Smooth muscle cell (in vitro differentiated cells): ENCODE measurements at regions not wholly inside any gene's neighbourhood (a gene's known extent, or its start where the extent isn't known, plus 50 kb on each side); places are given as distances from the start of the nearest gene placed in this dataset.

Experiments used
- DNase-seq: peaks from one replicate; lab custom pipeline; 2025; ENCODE audit not compliant: unreplicated experiment; lab: John Stamatoyannopoulos, UW
- H2AFZ ChIP-seq: fragments of 200-600 bp; sonication (generic); 2 replicates; pipeline ENCODE4 v1.6.0; 2016; ENCODE audit warnings: antibody characterized with exemption, low read depth, mild to moderate bottlenecking
- H3F3A ChIP-seq: fragments of 200-600 bp; sonication (generic); 2 replicates; pipeline ENCODE4 v1.6.0; 2017; ENCODE audit warnings: antibody characterized with exemption, low read depth
- H3K27ac ChIP-seq: fragments of 200-600 bp; sonication (generic); 2 replicates; pipeline ENCODE4 v1.5.1; 2016; ENCODE audit warnings: low read depth, mild to moderate bottlenecking
- H3K27me3 ChIP-seq: fragments of 200-600 bp; sonication (generic); 2 replicates; pipeline ENCODE4 v1.6.1; 2016; ENCODE audit warnings: low read depth, mild to moderate bottlenecking
- H3K36me3 ChIP-seq: fragments of 200-600 bp; sonication (generic); 2 replicates; pipeline ENCODE4 v1.5.1; 2016; ENCODE audit warnings: low read depth
- H3K4me1 ChIP-seq: fragments of 200-600 bp; sonication (generic); 2 replicates; pipeline ENCODE4 v1.5.1; 2016; ENCODE audit warnings: low read depth
- H3K4me2 ChIP-seq: fragments of 200-600 bp; sonication (generic); 2 replicates; pipeline ENCODE4 v1.6.0; 2016; ENCODE audit warnings: mild to moderate bottlenecking
- H3K4me3 ChIP-seq: fragments of 200-600 bp; sonication (generic); 2 replicates; pipeline ENCODE4 v1.5.1; 2016; ENCODE audit warnings: mild to moderate bottlenecking
- H3K79me2 ChIP-seq: fragments of 200-600 bp; sonication (generic); 2 replicates; pipeline ENCODE4 v1.6.0; 2016; ENCODE audit warnings: low read depth, mild to moderate bottlenecking
- H3K9ac ChIP-seq: fragments of 200-600 bp; sonication (generic); 2 replicates; pipeline ENCODE4 v1.6.0; 2016; ENCODE audit warnings: low read depth
- H3K9me3 ChIP-seq: fragments of 200-600 bp; sonication (generic); replicated peaks from 2 replicates; pipeline ENCODE4 v1.5.1; 2016; ENCODE audit warnings: low read depth
- H4K20me1 ChIP-seq: fragments of 200-600 bp; sonication (generic); 2 replicates; pipeline ENCODE4 v1.6.0; 2016; ENCODE audit warnings: low read depth
- CTCF ChIP-seq: fragments of 200-600 bp; sonication (generic); IDR thresholded peaks from 2 replicates; pipeline ENCODE4 v1.5.1; 2017; ENCODE audit warnings: borderline replicate concordance, mild to moderate bottlenecking, antibody characterized with exemption; ENCODE audit not compliant: insufficient read depth, poor library complexity, severe bottlenecking
- WGBS: methylation state at CpG from one replicate; pipeline ENCODE4 v1.1.7; 2016; ENCODE audit warnings: low lambda C conversion rate; 5-methylcytosine and 5-hydroxymethylcytosine counted together

- H4K20me1 ChIP-seq = no peaks in the 10 kb centered on the region
- H2AFZ ChIP-seq = no peak overlapping the region
- H3K9me3 ChIP-seq = no peaks in the 10 kb centered on the region
- H3K79me2 ChIP-seq = no peaks in the 10 kb centered on the region
- no peak overlapping the region for H3K4me2 ChIP-seq
- 89% methylated on average over 5 of the region's 5 CpGs for WGBS
- H3K36me3 ChIP-seq = no peaks in the 10 kb centered on the region
- no peak overlapping the region for H3K4me3 ChIP-seq
- peaks cover 1% of the 10 kb centered on the region for H3K4me1 ChIP-seq
- no peaks in the 10 kb centered on the region for H3K27me3 ChIP-seq
- no peak for DNase-seq
- no peaks in the 10 kb centered on the region for H3F3A ChIP-seq
- TF ChIP-seq CTCF = no peak
- no peak overlapping the region for H3K9ac ChIP-seq
- no peak overlapping the region for H3K27ac ChIP-seq
Measured at GRCh38 chr13:77986713-77987112, 68.1 kb upstream of the EDNRB start.

GRCh38 chr13:77985866-77986636 is 67.4 kb upstream of the EDNRB start:
- 71% methylated on average over 3 of the region's 3 CpGs for WGBS
- H4K20me1 ChIP-seq = no peaks in the 10 kb centered on the region
- H2AFZ ChIP-seq = no peak overlapping the region
- no peaks in the 10 kb centered on the region for H3K9me3 ChIP-seq
- H3K79me2 ChIP-seq = no peaks in the 10 kb centered on the region
- H3K4me1 ChIP-seq = peaks cover 8% of the 10 kb centered on the region
- H3K27me3 ChIP-seq = no peaks in the 10 kb centered on the region
- no peak overlapping the region for H3K9ac ChIP-seq
- no peaks in the 10 kb centered on the region for H3F3A ChIP-seq
- H3K27ac ChIP-seq = no peak overlapping the region
- no peaks in the 10 kb centered on the region for H3K36me3 ChIP-seq
- H3K4me3 ChIP-seq = no peak overlapping the region
- no peak for DNase-seq
- no peak for TF ChIP-seq CTCF
- no peak overlapping the region for H3K4me2 ChIP-seq

GRCh38 chr13:77981281-77981881 is 62.8 kb upstream of the EDNRB start:
- H3K27ac ChIP-seq = peak overlapping the region; percentile 58
- no peaks in the 10 kb centered on the region for H3K27me3 ChIP-seq
- H3K79me2 ChIP-seq = no peaks in the 10 kb centered on the region
- H3F3A ChIP-seq = no peaks in the 10 kb centered on the region
- TF ChIP-seq CTCF = no peak
- peak overlapping the region; percentile 78 for H2AFZ ChIP-seq
- WGBS = 46% methylated on average over 1 of the region's 1 CpG
- no peaks in the 10 kb centered on the region for H3K9me3 ChIP-seq
- peaks cover 21% of the 10 kb centered on the region for H3K4me1 ChIP-seq
- no peaks in the 10 kb centered on the region for H4K20me1 ChIP-seq
- H3K36me3 ChIP-seq = no peaks in the 10 kb centered on the region
- H3K9ac ChIP-seq = peak overlapping the region; percentile 4
- DNase-seq = no peak
- peak overlapping the region; percentile 61 for H3K4me2 ChIP-seq
- H3K4me3 ChIP-seq = no peak overlapping the region
